DMS153 treated with DMSO at 0.1 percent for 48 hours (cell line): ENCODE measurements at regions not wholly inside any gene's neighbourhood (a gene's known extent, or its start where the extent isn't known, plus 50 kb on each side); places are given as distances from the start of the nearest gene placed in this dataset.
"Not testable (repeated sequence)": the region's sequence is repeated elsewhere in the genome, so short reads cannot be mapped to it uniquely, and the experiment has no call there.

Source experiments
- DNase-seq: peaks from one replicate; lab custom pipeline; 2025; ENCODE audit not compliant: unreplicated experiment; lab: John Stamatoyannopoulos, UW

- DNase-seq = no peak
These were observed 191.3 kb upstream of the KCNJ3 start for GRCh38 chr2:154507186-154507585.

- DNase-seq = no peak
These were observed 179.6 kb upstream of the KCNJ3 start for GRCh38 chr2:154518872-154519271.

GRCh38 chr2:154520951-154521350 is 177.5 kb upstream of the KCNJ3 start:
- not testable (repeated sequence) for DNase-seq

- DNase-seq = no peak
These were observed 172.3 kb upstream of the KCNJ3 start for GRCh38 chr2:154526234-154526633.

GRCh38 chr2:154527962-154528361 is 170.5 kb upstream of the KCNJ3 start:
- no peak for DNase-seq

- DNase-seq = no peak
These were observed 166.5 kb upstream of the KCNJ3 start for GRCh38 chr2:154532004-154532403.

GRCh38 chr2:154532763-154533162 is 165.7 kb upstream of the KCNJ3 start:
- DNase-seq = no peak

GRCh38 chr2:154533300-154533940 is 165.1 kb upstream of the KCNJ3 start:
- no peak for DNase-seq

GRCh38 chr2:154537024-154537423 is 161.5 kb upstream of the KCNJ3 start:
- DNase-seq = no peak

GRCh38 chr2:154537843-154538450 is 160.5 kb upstream of the KCNJ3 start:
- DNase-seq = no peak

- no peak for DNase-seq
These were observed 152.2 kb upstream of the KCNJ3 start for GRCh38 chr2:154546341-154546740.

- DNase-seq = no peak
These were observed 148.6 kb upstream of the KCNJ3 start for GRCh38 chr2:154549869-154550268.

GRCh38 chr2:154551649-154552048 is 146.8 kb upstream of the KCNJ3 start:
- DNase-seq = no peak

GRCh38 chr2:154554046-154554445 is 144.4 kb upstream of the KCNJ3 start:
- DNase-seq = no peak

- DNase-seq = no peak
These were observed 142.8 kb upstream of the KCNJ3 start for GRCh38 chr2:154555710-154556109.

GRCh38 chr2:154556146-154556545 is 142.3 kb upstream of the KCNJ3 start:
- no peak for DNase-seq

GRCh38 chr2:154556607-154557006 is 141.9 kb upstream of the KCNJ3 start:
- DNase-seq = no peak

- no peak for DNase-seq
These were observed 140.6 kb upstream of the KCNJ3 start for GRCh38 chr2:154557906-154558305.

- DNase-seq = no peak
These were observed 133.1 kb upstream of the KCNJ3 start for GRCh38 chr2:154565433-154565832.

- no peak for DNase-seq
These were observed 130.1 kb upstream of the KCNJ3 start for GRCh38 chr2:154568413-154568812.

- DNase-seq = no peak
These were observed 128.0 kb upstream of the KCNJ3 start for GRCh38 chr2:154570501-154570900.

- not testable (repeated sequence) for DNase-seq
These were observed 121.8 kb upstream of the KCNJ3 start for GRCh38 chr2:154576699-154577098.

- no peak for DNase-seq
These were observed 121.1 kb upstream of the KCNJ3 start for GRCh38 chr2:154577390-154577789.
